GM12874 (cell line): ENCODE measurements at regions not wholly inside any gene's neighbourhood (a gene's known extent, or its start where the extent isn't known, plus 50 kb on each side); places are given as distances from the start of the nearest gene placed in this dataset.

Source experiments
- TF ChIP-seq, protein P1 (sequence below): IDR thresholded peaks from 2 replicates; pipeline ENCODE4 v1.5.1; 2011; ENCODE audit warnings: low read depth, mild to moderate bottlenecking, control low read depth, low read length, moderate library complexity; ENCODE audit not compliant: insufficient read depth

DNA sequence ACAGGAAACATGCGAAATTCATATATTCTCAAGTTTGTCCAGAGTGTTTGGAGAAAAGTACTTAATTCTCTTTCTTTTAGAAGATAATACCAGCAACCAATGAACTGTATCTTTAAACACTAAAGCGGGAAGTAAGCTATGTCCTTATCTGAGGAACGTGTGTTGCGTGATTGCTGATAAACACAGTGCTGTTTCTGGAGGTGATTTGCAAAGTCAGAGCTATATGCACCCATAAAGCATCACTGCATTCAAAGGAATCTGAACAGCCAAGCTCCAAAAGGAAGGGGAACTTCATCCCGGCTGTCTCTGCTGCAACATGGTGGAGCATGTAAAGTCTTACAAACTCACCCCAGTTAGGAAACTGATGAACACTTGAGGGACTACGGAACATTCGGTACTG is 271.7 kb upstream of the FN1 start:
- TF ChIP-seq, protein P1, sequence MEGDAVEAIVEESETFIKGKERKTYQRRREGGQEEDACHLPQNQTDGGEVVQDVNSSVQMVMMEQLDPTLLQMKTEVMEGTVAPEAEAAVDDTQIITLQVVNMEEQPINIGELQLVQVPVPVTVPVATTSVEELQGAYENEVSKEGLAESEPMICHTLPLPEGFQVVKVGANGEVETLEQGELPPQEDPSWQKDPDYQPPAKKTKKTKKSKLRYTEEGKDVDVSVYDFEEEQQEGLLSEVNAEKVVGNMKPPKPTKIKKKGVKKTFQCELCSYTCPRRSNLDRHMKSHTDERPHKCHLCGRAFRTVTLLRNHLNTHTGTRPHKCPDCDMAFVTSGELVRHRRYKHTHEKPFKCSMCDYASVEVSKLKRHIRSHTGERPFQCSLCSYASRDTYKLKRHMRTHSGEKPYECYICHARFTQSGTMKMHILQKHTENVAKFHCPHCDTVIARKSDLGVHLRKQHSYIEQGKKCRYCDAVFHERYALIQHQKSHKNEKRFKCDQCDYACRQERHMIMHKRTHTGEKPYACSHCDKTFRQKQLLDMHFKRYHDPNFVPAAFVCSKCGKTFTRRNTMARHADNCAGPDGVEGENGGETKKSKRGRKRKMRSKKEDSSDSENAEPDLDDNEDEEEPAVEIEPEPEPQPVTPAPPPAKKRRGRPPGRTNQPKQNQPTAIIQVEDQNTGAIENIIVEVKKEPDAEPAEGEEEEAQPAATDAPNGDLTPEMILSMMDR = no peak

DNA sequence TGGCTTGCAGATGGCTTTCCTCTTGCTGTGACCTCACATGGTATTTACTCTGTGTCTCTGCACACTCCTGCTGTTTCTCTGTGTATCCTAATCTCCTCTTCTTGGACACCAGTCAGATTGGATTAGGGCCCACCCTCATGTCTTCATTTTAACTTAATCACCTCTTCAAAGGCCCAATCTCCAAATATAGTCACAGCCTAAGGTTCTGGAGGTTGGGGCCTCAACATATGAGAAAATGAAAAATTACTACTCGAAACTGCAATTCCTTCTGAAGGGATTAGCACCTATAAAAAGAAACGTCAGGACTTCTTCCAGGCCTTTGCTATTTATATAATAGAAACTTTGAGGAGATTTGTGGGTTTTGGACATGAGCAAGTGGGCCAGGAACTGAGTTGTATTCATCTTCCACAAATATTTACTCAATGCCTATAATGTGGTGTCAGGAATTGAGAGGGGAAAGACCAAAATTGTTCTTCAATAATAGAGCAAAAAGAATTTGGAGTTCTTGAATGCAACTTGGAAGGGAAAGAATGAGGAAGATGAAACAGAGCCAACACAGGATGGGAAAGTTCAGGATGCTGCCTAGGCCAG is 270.0 kb upstream of the FN1 start:
- TF ChIP-seq, protein P1 = no peak

DNA sequence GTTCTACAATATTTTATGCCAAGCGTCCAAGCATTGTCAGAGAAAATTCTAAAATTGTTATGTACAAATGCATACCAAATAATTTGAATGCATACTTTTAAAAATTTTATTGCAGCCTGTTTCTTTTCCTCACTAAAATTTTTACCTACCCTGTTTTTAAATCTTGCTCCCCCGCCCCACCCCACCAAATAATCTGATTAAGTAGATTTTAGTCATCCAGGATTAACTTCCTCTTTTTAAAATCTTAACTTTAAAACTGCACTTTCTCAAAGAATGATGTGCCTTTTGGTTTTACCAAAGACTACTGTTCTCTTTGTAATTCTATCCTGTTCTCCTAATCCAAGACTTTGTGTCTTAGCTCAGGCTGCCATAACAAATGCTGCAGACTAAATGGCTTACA is 269.4 kb upstream of the FN1 start:
- TF ChIP-seq, protein P1 = no peak

DNA sequence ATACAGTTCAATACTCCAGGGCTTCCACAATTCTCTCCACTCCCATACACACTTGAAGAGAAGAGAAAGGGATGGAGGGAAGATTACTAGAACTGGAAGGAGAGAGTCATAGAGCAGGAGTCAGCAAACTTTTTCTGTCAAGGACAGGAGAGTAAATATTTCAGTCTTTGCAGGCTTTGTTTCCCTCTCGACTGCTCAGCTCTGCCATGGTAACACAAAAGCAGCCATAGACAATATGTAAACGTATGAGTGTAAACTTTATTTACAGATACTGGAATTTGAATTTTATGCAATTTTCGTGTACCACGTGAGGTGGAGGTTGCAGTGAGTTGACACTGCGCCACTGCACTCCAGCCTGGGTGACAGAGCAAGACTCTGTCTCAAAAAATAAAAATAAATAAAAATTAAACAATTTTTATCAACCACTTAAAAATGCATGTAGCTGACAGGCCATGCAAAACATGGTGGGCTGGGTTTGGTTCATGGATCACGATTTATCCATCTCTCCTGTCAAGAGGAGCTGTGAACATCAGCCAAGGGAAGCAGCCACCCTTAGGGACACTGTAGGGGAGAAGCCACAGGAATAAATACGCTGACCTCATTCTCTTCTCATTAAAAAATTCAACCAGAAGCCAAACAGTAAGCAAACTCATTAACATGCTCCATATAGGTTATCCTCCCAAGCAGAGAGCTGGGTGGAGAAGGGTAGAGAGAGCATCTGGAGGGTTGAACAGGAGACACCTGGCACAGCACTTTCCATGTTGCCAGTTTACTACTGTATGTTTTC is 266.4 kb upstream of the FN1 start:
- TF ChIP-seq, protein P1 = no peak

DNA sequence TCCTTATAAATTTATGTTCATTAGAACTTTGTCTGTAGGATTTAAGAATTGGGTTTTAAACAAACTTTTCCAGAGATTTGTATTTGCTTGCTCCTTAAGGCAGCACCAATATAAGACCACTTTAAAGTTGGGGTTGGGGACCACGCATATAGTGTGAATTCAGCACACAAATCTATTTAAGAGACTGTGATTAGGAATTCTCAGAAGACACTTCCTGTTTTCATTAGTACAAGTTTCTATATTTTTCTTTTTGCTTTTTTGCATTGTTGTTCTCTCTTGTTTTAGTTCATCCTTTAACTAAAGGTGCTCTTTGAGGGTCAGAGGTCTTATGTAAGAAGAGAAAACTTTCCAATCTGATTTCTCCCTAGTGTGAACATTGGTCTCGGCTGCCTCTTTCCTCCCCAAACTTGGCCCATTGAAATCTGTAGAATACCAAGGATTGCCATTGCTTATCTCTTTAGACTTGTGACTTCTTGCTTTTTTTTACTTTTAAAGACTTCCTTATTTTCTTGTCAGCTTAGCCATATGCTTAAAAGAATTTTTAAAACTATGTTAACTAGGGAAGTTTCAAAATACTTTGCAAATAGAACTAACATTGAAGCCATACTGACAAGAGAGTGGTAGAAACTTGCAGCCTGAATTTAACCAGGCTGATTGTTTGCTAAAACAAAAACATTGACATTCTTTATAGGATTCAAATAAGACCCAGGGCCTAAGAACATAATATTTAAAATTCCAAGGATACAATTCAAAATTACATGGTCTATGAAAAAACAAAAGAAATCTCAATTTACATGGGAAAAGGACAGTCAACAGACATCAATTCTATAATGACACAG is 264.1 kb upstream of the FN1 start:
- TF ChIP-seq, protein P1 = no peak

DNA sequence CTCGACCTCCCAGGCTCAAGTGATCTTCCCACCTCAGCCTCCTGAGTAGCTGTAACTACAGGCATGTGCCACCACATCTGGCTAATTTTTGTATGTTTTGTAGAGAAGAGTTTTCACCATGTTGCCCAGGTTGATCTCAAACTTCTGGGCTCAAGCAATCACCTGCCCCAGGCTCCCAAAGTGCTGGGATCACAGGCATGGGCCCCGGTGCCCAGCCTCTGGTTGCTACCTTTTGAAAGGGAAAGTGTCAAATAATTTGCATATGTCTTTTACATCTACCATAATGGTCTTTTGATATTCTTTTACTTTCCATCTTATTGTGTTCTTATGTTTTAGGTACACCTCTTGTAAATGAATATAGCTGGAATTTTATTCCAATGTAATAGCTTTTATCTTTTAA is 263.1 kb upstream of the FN1 start:
- TF ChIP-seq, protein P1 = no peak

DNA sequence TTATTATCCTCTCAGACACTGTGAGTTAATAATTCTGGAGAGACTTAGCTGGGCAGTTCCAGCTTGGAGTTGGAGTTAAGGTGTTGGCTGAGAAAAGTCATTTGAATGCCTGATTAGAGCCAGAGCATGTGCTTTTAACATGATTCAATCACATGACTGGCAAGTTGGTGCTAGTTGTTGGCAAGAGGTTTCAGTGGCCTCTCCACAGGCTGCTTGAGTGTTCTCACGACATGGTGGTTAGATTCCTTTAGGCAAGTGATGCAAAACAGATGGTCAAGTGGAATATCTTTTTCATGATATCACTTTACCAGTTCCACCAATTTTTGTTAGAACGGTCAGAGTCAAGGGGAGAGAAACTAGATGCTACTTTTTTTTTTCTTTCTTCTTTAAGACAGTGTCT is 262.7 kb upstream of the FN1 start:
- TF ChIP-seq, protein P1 = no peak
